ENCODE measurements at regions not wholly inside any gene's neighbourhood (a gene's known extent, or its start where the extent isn't known, plus 50 kb on each side); places are given as distances from the start of the nearest gene placed in this dataset.

DNA sequence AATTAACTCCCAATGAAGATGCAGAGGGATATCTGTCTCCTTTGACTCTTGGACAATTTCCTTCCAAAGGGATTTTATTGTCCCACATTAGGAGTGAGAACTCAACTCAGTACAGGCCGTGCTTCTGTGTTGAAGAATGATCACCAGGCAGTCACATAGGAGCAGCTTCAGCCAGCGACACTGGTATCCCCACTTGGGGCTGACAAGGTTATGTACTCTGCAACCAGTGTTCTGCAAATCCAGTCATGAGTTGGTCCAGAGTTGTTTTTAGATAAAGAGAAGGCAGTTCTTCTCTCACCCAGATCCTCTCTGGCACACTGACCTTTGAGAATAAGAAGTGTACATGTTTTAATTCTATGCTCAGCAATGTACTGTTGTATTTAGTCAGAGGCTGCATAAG is 415.8 kb downstream of the SETD4 start:
- TF ChIP-seq CTCF (IDR thresholded peaks at IDR 0.05; ENCODE audit: insufficient read depth, low read length) = no peak
- no peak for TF ChIP-seq POLR2AphosphoS5 (IDR thresholded peaks at IDR 0.05; ENCODE audit: low read depth)
- TF ChIP-seq SPI1 (IDR thresholded peaks at IDR 0.05; ENCODE audit: borderline replicate concordance, low read depth) = no peak
- TF ChIP-seq GABPA (IDR thresholded peaks at IDR 0.05; ENCODE audit: low read depth) = no peak
- TF ChIP-seq REST (IDR thresholded peaks at IDR 0.05; ENCODE audit: insufficient replicate concordance, low read depth) = no peak

All from HL-60 (cell line).